ENCODE measurements at regions not wholly inside any gene's neighbourhood (a gene's known extent, or its start where the extent isn't known, plus 50 kb on each side); places are given as distances from the start of the nearest gene placed in this dataset.

DNA sequence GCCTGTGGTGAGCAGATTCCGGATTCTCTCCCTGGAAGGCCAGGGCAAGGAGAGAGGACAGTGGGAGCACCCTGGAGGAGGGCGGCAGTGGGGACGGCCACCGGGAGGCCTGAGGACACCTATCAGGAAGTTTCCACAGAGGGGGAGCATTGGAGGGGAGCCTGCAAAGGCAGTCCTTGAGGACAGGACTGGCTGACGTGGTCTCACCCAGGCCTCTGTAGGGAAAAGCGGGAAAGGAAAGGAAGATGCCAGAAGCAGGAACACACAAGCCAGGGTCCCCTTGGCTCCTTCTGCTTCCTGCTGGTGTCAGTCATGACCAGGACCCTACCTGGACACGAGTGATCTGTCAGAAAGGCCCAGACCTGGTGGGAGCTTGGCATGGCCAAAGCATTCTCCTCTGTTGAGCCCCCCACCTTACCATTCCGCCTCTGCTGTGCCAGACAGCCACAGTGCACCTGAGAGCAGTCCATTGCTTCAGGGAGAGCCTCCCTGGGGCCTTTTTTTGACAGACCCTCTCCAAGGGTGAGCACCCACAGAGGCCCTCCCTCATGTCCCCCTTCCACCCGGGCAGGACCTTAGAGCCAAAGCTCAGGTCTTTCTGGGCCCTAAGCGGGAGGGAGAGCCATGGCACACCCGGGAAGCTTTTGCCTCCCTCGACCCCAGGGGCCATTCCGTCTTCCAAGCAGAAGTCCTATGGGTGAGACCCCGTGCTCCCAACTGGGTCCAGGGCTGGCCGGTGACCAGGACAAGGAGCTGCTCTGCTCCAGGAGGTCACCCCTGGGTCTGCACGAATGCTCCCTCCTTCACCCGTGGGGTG lies 333.1 kb downstream of the DYSF start:
- Histone ChIP-seq H3K9ac (ENCODE audit: low read length) (no peak overlapping the region), H3K36me3 (ENCODE audit: insufficient read depth, low read length) (no peaks in the 10 kb centered on the region), H3K27ac (ENCODE audit: low read length) (no peak overlapping the region), H3K9me2 (ENCODE audit: insufficient read depth, low read length) (no peaks in the 10 kb centered on the region), H3F3A (ENCODE audit: insufficient read depth, low read length, poor library complexity, severe bottlenecking) (no peaks in the 10 kb centered on the region), H3K4me2 (ENCODE audit: low read length) (no peak overlapping the region), H3K27me3 (ENCODE audit: insufficient read depth, low read depth, low read length) (no peaks in the 10 kb centered on the region), H3K79me2 (replicated peaks; ENCODE audit: insufficient read depth, low read length) (no peaks in the 10 kb centered on the region), H3K9me3 (ENCODE audit: low read length) (no peaks in the 10 kb centered on the region), H2AFZ (ENCODE audit: low read depth, low read length) (no peak overlapping the region), H4K20me1 (ENCODE audit: insufficient read depth) (no peaks in the 10 kb centered on the region), H3K4me3 (ENCODE audit: low read length) (no peak overlapping the region)
- TF ChIP-seq TAF1 (IDR thresholded peaks at IDR 0.05; ENCODE audit: low read depth) = no peak
- no peak for TF ChIP-seq POLR2AphosphoS5 (IDR thresholded peaks at IDR 0.05)
- no peak for TF ChIP-seq EZH2 (IDR thresholded peaks at IDR 0.05; ENCODE audit: borderline replicate concordance, insufficient read depth, low read length, poor library complexity, severe bottlenecking)
- TF ChIP-seq MXI1 (conservative IDR thresholded peaks at IDR 0.05; ENCODE audit: poor library complexity, severe bottlenecking) = no peak
- TF ChIP-seq, protein P1, sequence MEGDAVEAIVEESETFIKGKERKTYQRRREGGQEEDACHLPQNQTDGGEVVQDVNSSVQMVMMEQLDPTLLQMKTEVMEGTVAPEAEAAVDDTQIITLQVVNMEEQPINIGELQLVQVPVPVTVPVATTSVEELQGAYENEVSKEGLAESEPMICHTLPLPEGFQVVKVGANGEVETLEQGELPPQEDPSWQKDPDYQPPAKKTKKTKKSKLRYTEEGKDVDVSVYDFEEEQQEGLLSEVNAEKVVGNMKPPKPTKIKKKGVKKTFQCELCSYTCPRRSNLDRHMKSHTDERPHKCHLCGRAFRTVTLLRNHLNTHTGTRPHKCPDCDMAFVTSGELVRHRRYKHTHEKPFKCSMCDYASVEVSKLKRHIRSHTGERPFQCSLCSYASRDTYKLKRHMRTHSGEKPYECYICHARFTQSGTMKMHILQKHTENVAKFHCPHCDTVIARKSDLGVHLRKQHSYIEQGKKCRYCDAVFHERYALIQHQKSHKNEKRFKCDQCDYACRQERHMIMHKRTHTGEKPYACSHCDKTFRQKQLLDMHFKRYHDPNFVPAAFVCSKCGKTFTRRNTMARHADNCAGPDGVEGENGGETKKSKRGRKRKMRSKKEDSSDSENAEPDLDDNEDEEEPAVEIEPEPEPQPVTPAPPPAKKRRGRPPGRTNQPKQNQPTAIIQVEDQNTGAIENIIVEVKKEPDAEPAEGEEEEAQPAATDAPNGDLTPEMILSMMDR (IDR thresholded peaks at IDR 0.05; ENCODE audit: poor library complexity, severe bottlenecking) = no peak
- TF ChIP-seq RAD21 (conservative IDR thresholded peaks at IDR 0.05) = no peak
- no peak for TF ChIP-seq EP300 (conservative IDR thresholded peaks at IDR 0.05; ENCODE audit: poor library complexity, severe bottlenecking)
- TF ChIP-seq, protein P2, sequence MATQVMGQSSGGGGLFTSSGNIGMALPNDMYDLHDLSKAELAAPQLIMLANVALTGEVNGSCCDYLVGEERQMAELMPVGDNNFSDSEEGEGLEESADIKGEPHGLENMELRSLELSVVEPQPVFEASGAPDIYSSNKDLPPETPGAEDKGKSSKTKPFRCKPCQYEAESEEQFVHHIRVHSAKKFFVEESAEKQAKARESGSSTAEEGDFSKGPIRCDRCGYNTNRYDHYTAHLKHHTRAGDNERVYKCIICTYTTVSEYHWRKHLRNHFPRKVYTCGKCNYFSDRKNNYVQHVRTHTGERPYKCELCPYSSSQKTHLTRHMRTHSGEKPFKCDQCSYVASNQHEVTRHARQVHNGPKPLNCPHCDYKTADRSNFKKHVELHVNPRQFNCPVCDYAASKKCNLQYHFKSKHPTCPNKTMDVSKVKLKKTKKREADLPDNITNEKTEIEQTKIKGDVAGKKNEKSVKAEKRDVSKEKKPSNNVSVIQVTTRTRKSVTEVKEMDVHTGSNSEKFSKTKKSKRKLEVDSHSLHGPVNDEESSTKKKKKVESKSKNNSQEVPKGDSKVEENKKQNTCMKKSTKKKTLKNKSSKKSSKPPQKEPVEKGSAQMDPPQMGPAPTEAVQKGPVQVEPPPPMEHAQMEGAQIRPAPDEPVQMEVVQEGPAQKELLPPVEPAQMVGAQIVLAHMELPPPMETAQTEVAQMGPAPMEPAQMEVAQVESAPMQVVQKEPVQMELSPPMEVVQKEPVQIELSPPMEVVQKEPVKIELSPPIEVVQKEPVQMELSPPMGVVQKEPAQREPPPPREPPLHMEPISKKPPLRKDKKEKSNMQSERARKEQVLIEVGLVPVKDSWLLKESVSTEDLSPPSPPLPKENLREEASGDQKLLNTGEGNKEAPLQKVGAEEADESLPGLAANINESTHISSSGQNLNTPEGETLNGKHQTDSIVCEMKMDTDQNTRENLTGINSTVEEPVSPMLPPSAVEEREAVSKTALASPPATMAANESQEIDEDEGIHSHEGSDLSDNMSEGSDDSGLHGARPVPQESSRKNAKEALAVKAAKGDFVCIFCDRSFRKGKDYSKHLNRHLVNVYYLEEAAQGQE (IDR thresholded peaks at IDR 0.05; ENCODE audit: borderline replicate concordance) = no peak
- no peak for TF ChIP-seq SMC3 (conservative IDR thresholded peaks at IDR 0.05; ENCODE audit: poor library complexity)

DNA sequence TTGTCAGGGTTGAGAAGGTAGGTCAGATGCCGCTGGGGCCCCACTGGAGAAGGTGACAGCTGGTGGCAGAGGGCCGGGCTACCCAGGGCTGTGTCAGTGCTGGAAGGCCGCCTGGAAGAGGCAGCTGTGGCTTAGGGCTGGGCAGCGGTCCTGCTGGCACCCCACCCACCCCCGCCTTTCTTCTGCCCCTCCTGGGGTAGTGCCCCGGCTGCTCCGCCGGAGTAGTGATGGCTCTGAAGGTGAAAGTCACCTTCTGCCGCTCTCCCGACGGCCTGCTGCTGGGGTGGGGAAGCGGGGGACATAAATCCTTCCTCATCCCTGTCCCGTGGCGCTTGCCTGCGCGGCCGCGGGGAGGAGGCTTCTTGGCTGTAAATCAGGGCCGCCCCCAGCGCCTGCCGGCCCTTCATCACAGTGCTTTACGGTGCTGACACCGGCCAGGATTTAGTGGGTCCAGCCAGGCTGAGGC lies 332.2 kb downstream of the DYSF start:
- Histone ChIP-seq H3K9me3 (ENCODE audit: low read length) (no peaks in the 10 kb centered on the region), H2AFZ (ENCODE audit: low read depth, low read length) (no peak overlapping the region), H3F3A (ENCODE audit: insufficient read depth, low read length, poor library complexity, severe bottlenecking) (no peaks in the 10 kb centered on the region), H3K79me2 (replicated peaks; ENCODE audit: insufficient read depth, low read length) (no peaks in the 10 kb centered on the region), H3K4me3 (ENCODE audit: low read length) (no peak overlapping the region), H3K27ac (ENCODE audit: low read length) (no peak overlapping the region), H3K4me2 (ENCODE audit: low read length) (no peak overlapping the region), H3K36me3 (ENCODE audit: insufficient read depth, low read length) (no peaks in the 10 kb centered on the region), H3K9ac (ENCODE audit: low read length) (no peak overlapping the region), H4K20me1 (ENCODE audit: insufficient read depth) (no peaks in the 10 kb centered on the region), H3K9me2 (ENCODE audit: insufficient read depth, low read length) (no peaks in the 10 kb centered on the region), H3K27me3 (ENCODE audit: insufficient read depth, low read depth, low read length) (no peaks in the 10 kb centered on the region)
- TF ChIP-seq SMC3 (conservative IDR thresholded peaks at IDR 0.05; ENCODE audit: poor library complexity) (no peak), POLR2AphosphoS5 (IDR thresholded peaks at IDR 0.05) (no peak), MXI1 (conservative IDR thresholded peaks at IDR 0.05; ENCODE audit: poor library complexity, severe bottlenecking) (no peak), EZH2 (IDR thresholded peaks at IDR 0.05; ENCODE audit: borderline replicate concordance, insufficient read depth, low read length, poor library complexity, severe bottlenecking) (no peak), TAF1 (IDR thresholded peaks at IDR 0.05; ENCODE audit: low read depth) (no peak), EP300 (conservative IDR thresholded peaks at IDR 0.05; ENCODE audit: poor library complexity, severe bottlenecking) (no peak), RAD21 (conservative IDR thresholded peaks at IDR 0.05) (no peak)
- TF ChIP-seq, protein P1 (IDR thresholded peaks at IDR 0.05; ENCODE audit: poor library complexity, severe bottlenecking) = no peak
- TF ChIP-seq, protein P2 (IDR thresholded peaks at IDR 0.05; ENCODE audit: borderline replicate concordance) = no peak

All from neural cell (in vitro differentiated cells).